PC-9 (cell line): ENCODE measurements at regions not wholly inside any gene's neighbourhood (a gene's known extent, or its start where the extent isn't known, plus 50 kb on each side); places are given as distances from the start of the nearest gene placed in this dataset.

Source experiments
- BruUV-seq: library from RNA; stranded (reverse); fragments of 400-500 nt; replicated peaks from 2 replicates; lab custom pipeline; 2021; lab: Mats Ljungman, UMichigan
- CTCF ChIA-PET: fragments of 300-600 bp; sonication (Branson Sonifier 250); formaldehyde crosslinking; loops from one replicate; lab custom pipeline; 2022; ENCODE audit warnings: antibody characterized with exemption; lab: Charles Lee
- POLR2A ChIA-PET: fragments of 300-600 bp; sonication (Branson Sonifier 250); formaldehyde crosslinking; loops from one replicate; lab custom pipeline; 2022; ENCODE audit warnings: antibody characterized with exemption; ENCODE audit not compliant: unreplicated experiment; lab: Charles Lee
- DNase-seq, 2 experiments: peaks; one replicate each; pipeline versions ENCODE4 v3.0.0 to v3.0.0-alpha.2; 2015 to 2022; ENCODE audit warnings: mixed read lengths in 1 of 2
- H2AFZ ChIP-seq: fragments of 200-600 bp; sonication (generic); 2 replicates; pipeline ENCODE4 v1.8.1; 2017; ENCODE audit warnings: antibody characterized with exemption
- H3F3A ChIP-seq: fragments of 200-600 bp; sonication (generic); 2 replicates; pipeline ENCODE4 v1.8.1; 2017; ENCODE audit warnings: antibody characterized with exemption, mild to moderate bottlenecking, low read depth; ENCODE audit not compliant: insufficient read depth
- H3K27ac ChIP-seq: fragments of 200-600 bp; sonication (generic); 2 replicates; pipeline ENCODE4 v1.6.1; 2016; ENCODE audit warnings: mixed run types
- H3K27me3 ChIP-seq: fragments of 200-600 bp; sonication (generic); 2 replicates; pipeline ENCODE4 v1.6.1; 2016; ENCODE audit warnings: low read depth, mixed run types; ENCODE audit not compliant: insufficient read depth
- H3K36me3 ChIP-seq: fragments of 200-600 bp; sonication (generic); 2 replicates; pipeline ENCODE4 v1.6.1; 2016; ENCODE audit warnings: low read depth, mixed run types
- H3K4me1 ChIP-seq: fragments of 200-600 bp; sonication (generic); replicated peaks from 2 replicates; pipeline ENCODE4 v1.6.1; 2016; ENCODE audit warnings: mixed run types; ENCODE audit not compliant: insufficient read depth
- H3K4me2 ChIP-seq: fragments of 200-600 bp; sonication (generic); 2 replicates; pipeline ENCODE4 v1.6.1; 2017; ENCODE audit warnings: mixed run types
- H3K4me3 ChIP-seq: fragments of 200-600 bp; sonication (generic); 2 replicates; pipeline ENCODE4 v1.6.1; 2016; ENCODE audit warnings: mixed run types
- H3K79me2 ChIP-seq: fragments of 200-600 bp; sonication (generic); 2 replicates; pipeline ENCODE4 v1.6.1; 2017; ENCODE audit warnings: low read depth, mixed run types
- H3K9me2 ChIP-seq: fragments of 200-600 bp; sonication (generic); 2 replicates; pipeline ENCODE4 v1.8.1; 2017; ENCODE audit warnings: mild to moderate bottlenecking; ENCODE audit not compliant: insufficient read depth
- H3K9me3 ChIP-seq: fragments of 200-600 bp; sonication (generic); 2 replicates; pipeline ENCODE4 v1.8.1; 2016; ENCODE audit warnings: low read depth; ENCODE audit not compliant: insufficient read depth
- H4K20me1 ChIP-seq: fragments of 200-600 bp; sonication (generic); 2 replicates; pipeline ENCODE4 v1.8.1; 2017; ENCODE audit not compliant: insufficient read depth
- CTCF ChIP-seq: fragments of 200-600 bp; sonication (generic); conservative IDR thresholded peaks from 2 replicates; pipeline ENCODE4 v1.6.1; 2017; ENCODE audit warnings: mixed run types, antibody characterized with exemption, mild to moderate bottlenecking, moderate library complexity
- EZH2 ChIP-seq: fragments of 200-600 bp; sonication (generic); IDR thresholded peaks from 2 replicates; pipeline ENCODE4 v1.8.0; 2017; ENCODE audit warnings: antibody characterized with exemption, low read depth
- intact Hi-C: fragments of 100-400 bp; cut with micrococcal nuclease; formaldehyde crosslinking; loops from one replicate; pipeline ENCODE4 v1.10.0; 2022; ENCODE audit not compliant: unreplicated experiment

- ChIA-PET CTCF (no interaction called here), POLR2A (no interaction called here)
- H3K27ac ChIP-seq = no peak overlapping the region
- H2AFZ ChIP-seq = no peak overlapping the region
- no peak for DNase-seq
- H3K36me3 ChIP-seq = no peaks in the 10 kb centered on the region
- no peaks in the 10 kb centered on the region for H3K9me2 ChIP-seq
- H3K4me1 ChIP-seq = no peaks in the 10 kb centered on the region
- no TSS peak for BruUV-seq
- intact Hi-C loops = no loop called here
- no peak for TF ChIP-seq CTCF
- TF ChIP-seq EZH2 = no peak
- peaks cover 70% of the 10 kb centered on the region for H3K27me3 ChIP-seq
- H4K20me1 ChIP-seq = no peaks in the 10 kb centered on the region
- no peak overlapping the region for H3K4me3 ChIP-seq
- H3F3A ChIP-seq = no peaks in the 10 kb centered on the region
- no peaks in the 10 kb centered on the region for H3K9me3 ChIP-seq
- no peaks in the 10 kb centered on the region for H3K79me2 ChIP-seq
- H3K4me2 ChIP-seq = no peak overlapping the region
Measured at GRCh38 chr1:18561967-18562366, 68.7 kb upstream of the PAX7 start.

GRCh38 chr1:18564676-18565075 lies 66.0 kb upstream of the PAX7 start:
- POLR2A ChIA-PET = interaction anchor here (0.7 kb wide), 1 partner anchor 22 kb away, joined by 4 read pairs; no protein-coding TSS in a partner anchor
- CTCF ChIA-PET = no interaction called here
- intact Hi-C loops = no loop called here

GRCh38 chr1:18565321-18565720 lies 65.3 kb upstream of the PAX7 start:
- POLR2A ChIA-PET = no interaction called here

More at GRCh38 chr1:18564676-18565075, 66.0 kb upstream of the PAX7 start:
- TF ChIP-seq CTCF (no peak), EZH2 (no peak)
- no peaks in the 10 kb centered on the region for H3K4me1 ChIP-seq
- no peak overlapping the region for H2AFZ ChIP-seq
- no peaks in the 10 kb centered on the region for H3F3A ChIP-seq
- no peaks in the 10 kb centered on the region for H3K9me2 ChIP-seq
- H3K4me2 ChIP-seq = no peak overlapping the region
- peaks cover 44% of the 10 kb centered on the region for H3K27me3 ChIP-seq
- H3K36me3 ChIP-seq = no peaks in the 10 kb centered on the region
- H3K27ac ChIP-seq = no peak overlapping the region
- DNase-seq = no peak
- no peaks in the 10 kb centered on the region for H3K79me2 ChIP-seq
- H4K20me1 ChIP-seq = no peaks in the 10 kb centered on the region
- BruUV-seq = no TSS peak
- no peak overlapping the region for H3K4me3 ChIP-seq
- no peaks in the 10 kb centered on the region for H3K9me3 ChIP-seq

More at GRCh38 chr1:18565321-18565720, 65.3 kb upstream of the PAX7 start:
- no peaks in the 10 kb centered on the region for H3K9me3 ChIP-seq
- no peaks in the 10 kb centered on the region for H3K36me3 ChIP-seq
- no peaks in the 10 kb centered on the region for H3K79me2 ChIP-seq
- no peak overlapping the region for H2AFZ ChIP-seq
- no peaks in the 10 kb centered on the region for H4K20me1 ChIP-seq
- no peaks in the 10 kb centered on the region for H3F3A ChIP-seq
- H3K4me1 ChIP-seq = no peaks in the 10 kb centered on the region
- intact Hi-C loops = no loop called here
- H3K4me2 ChIP-seq = no peak overlapping the region
- no peak overlapping the region for H3K27ac ChIP-seq
- H3K27me3 ChIP-seq = peaks cover 42% of the 10 kb centered on the region
- CTCF ChIA-PET = no interaction called here
- DNase-seq = no peak
- no peaks in the 10 kb centered on the region for H3K9me2 ChIP-seq
- no TSS peak for BruUV-seq
- TF ChIP-seq EZH2 (no peak), CTCF (no peak)
- no peak overlapping the region for H3K4me3 ChIP-seq
